H1 (cell line): ENCODE measurements at regions not wholly inside any gene's neighbourhood (a gene's known extent, or its start where the extent isn't known, plus 50 kb on each side); places are given as distances from the start of the nearest gene placed in this dataset.

Experiments
- CTCF ChIA-PET: fragments of 300-600 bp; sonication (Branson Sonifier 250); formaldehyde crosslinking; loops from one replicate; lab custom pipeline; 2021; ENCODE audit not compliant: partially characterized antibody; lab: Charles Lee
- POLR2A ChIA-PET: fragments of 300-600 bp; sonication (Branson Sonifier 250); formaldehyde crosslinking; loops from one replicate; lab custom pipeline; 2021; ENCODE audit warnings: inconsistent platforms; ENCODE audit not compliant: partially characterized antibody; lab: Charles Lee
- DNase-seq, 2 experiments: peaks; one replicate each; pipeline versions ENCODE4 v3.0.0 to v3.0.0-alpha.2; 2010 to 2022; ENCODE audit warnings: low spot score in 2 of 2, low read depth in 1 of 2, mixed read lengths in 1 of 2
- FAIRE-seq: peaks from 2 replicates; lab custom pipeline; 2011; peaks lifted over from hg19 to GRCh38; lab: Jason Lieb, UNC
- H2AFZ ChIP-seq: 2 replicates; pipeline ENCODE4 v1.8.1; 2012; ENCODE audit warnings: low read length, inconsistent platforms
- H2AK5ac ChIP-seq: 2 replicates; pipeline ENCODE4 v1.6.1; 2013; ENCODE audit warnings: low read depth, low read length
- H2BK120ac ChIP-seq: replicated peaks from 2 replicates; pipeline ENCODE3; 2013; ENCODE audit warnings: low read depth, low read length, inconsistent platforms
- H2BK12ac ChIP-seq: 2 replicates; pipeline ENCODE4 v1.6.1; 2013; ENCODE audit warnings: low read depth, low read length
- H2BK15ac ChIP-seq: 2 replicates; pipeline ENCODE4 v1.6.1; 2013; ENCODE audit warnings: low read length
- H2BK20ac ChIP-seq: 2 replicates; pipeline ENCODE4 v1.6.1; 2013; ENCODE audit warnings: low read length
- H2BK5ac ChIP-seq: 2 replicates; pipeline ENCODE4 v1.6.1; 2013; ENCODE audit warnings: low read depth, low read length
- H3K14ac ChIP-seq: 2 replicates; pipeline ENCODE4 v1.6.1; 2013; ENCODE audit warnings: inconsistent platforms; ENCODE audit not compliant: insufficient read length
- H3K18ac ChIP-seq: 2 replicates; pipeline ENCODE4 v1.6.1; 2013; ENCODE audit warnings: low read length; ENCODE audit errors: extremely low read depth
- H3K23ac ChIP-seq: 2 replicates; pipeline ENCODE4 v1.6.1; 2013; ENCODE audit warnings: inconsistent platforms; ENCODE audit not compliant: insufficient read length
- H3K23me2 ChIP-seq: 2 replicates; pipeline ENCODE4 v1.6.1; 2013; ENCODE audit warnings: low read depth, low read length
- H3K27ac ChIP-seq: 2 replicates; pipeline ENCODE4 v1.6.1; 2011; ENCODE audit warnings: low read depth, low read length, inconsistent platforms
- H3K27me3 ChIP-seq, 4 experiments: replicated peaks in 1 of 4; 1 replicate in 1 of 4; 2 replicates in 3 of 4; pipeline versions ENCODE4 v1.6.1 to v1.8.1; 2011 to 2013; ENCODE audit warnings: low read length in 3 of 4, mild to moderate bottlenecking in 3 of 4, inconsistent platforms in 2 of 4, mixed read lengths in 2 of 4, moderate library complexity in 1 of 4; ENCODE audit not compliant: control insufficient read depth in 3 of 4, insufficient read depth in 3 of 4; ENCODE audit errors: extremely low read depth in 1 of 4
- H3K36me3 ChIP-seq, 4 experiments: 2 replicates each; pipeline versions ENCODE4 v1.6.1 to v1.8.1; 2011 to 2013; ENCODE audit warnings: mild to moderate bottlenecking in 4 of 4, low read length in 3 of 4, moderate library complexity in 2 of 4, control low read depth in 1 of 4, inconsistent platforms in 1 of 4; ENCODE audit not compliant: insufficient read depth in 4 of 4, control insufficient read depth in 2 of 4
- H3K4ac ChIP-seq: replicated peaks from 2 replicates; pipeline ENCODE3; 2013; ENCODE audit warnings: low read length, low read depth, mixed read lengths, inconsistent platforms; ENCODE audit not compliant: insufficient read length
- H3K4me1 ChIP-seq, 4 experiments: replicated peaks in 1 of 4; 1 replicate in 1 of 4; 2 replicates in 3 of 4; pipeline versions ENCODE4 v1.6.1 to v1.8.1; 2011 to 2013; ENCODE audit warnings: low read length in 3 of 4, inconsistent platforms in 2 of 4, mixed read lengths in 1 of 4; ENCODE audit not compliant: insufficient read depth in 4 of 4, control insufficient read depth in 3 of 4
- H3K4me2 ChIP-seq, 2 experiments: 2 replicates each; pipeline versions ENCODE4 v1.6.1 to v1.8.1; 2011 to 2013; ENCODE audit warnings: low read depth in 2 of 2, low read length in 2 of 2, control low read depth in 1 of 2, inconsistent platforms in 1 of 2, mild to moderate bottlenecking in 1 of 2; ENCODE audit not compliant: insufficient read depth in 1 of 2
- H3K4me3 ChIP-seq, 4 experiments: fragments of 200-600, 300-600 bp in 1 of 4; sonication (generic), shearing (Covaris generic), sonication (Bioruptor Twin) in 1 of 4; 2 replicates each; pipeline versions ENCODE4 v1.5.1 to v1.8.1; 2011 to 2016; ENCODE audit warnings: low read length in 4 of 4, low read depth in 3 of 4, control low read depth in 2 of 4, inconsistent platforms in 2 of 4, mild to moderate bottlenecking in 2 of 4, mixed read lengths in 1 of 4, moderate library complexity in 1 of 4; ENCODE audit not compliant: insufficient read depth in 2 of 4; ENCODE audit errors: extremely low read depth in 1 of 4
- H3K56ac ChIP-seq: replicated peaks from 2 replicates; pipeline ENCODE3; 2013; ENCODE audit warnings: low read depth, mild to moderate bottlenecking, mixed read lengths, low read length, inconsistent platforms; ENCODE audit not compliant: insufficient read length
- H3K79me1 ChIP-seq: 2 replicates; pipeline ENCODE4 v1.6.1; 2013; ENCODE audit warnings: low read depth, low read length, control low read depth
- H3K79me2 ChIP-seq, 2 experiments: 2 replicates each; pipeline versions ENCODE4 v1.6.1 to v1.8.1; 2012 to 2013; ENCODE audit warnings: low read length in 2 of 2, mild to moderate bottlenecking in 2 of 2, inconsistent platforms in 1 of 2; ENCODE audit not compliant: insufficient read depth in 2 of 2, control insufficient read depth in 1 of 2
- H3K9ac ChIP-seq, 4 experiments: replicated peaks in 1 of 4; 1 replicate in 1 of 4; 2 replicates in 3 of 4; pipeline versions ENCODE4 v1.6.1 to v1.8.1; 2011 to 2013; ENCODE audit warnings: low read depth in 3 of 4, low read length in 3 of 4, control low read depth in 2 of 4, mild to moderate bottlenecking in 2 of 4, moderate library complexity in 2 of 4, inconsistent platforms in 1 of 4; ENCODE audit errors: extremely low read depth in 1 of 4
- H3K9me3 ChIP-seq, 2 experiments: 2 replicates each; pipeline versions ENCODE4 v1.6.1 to v1.8.1; 2012 to 2013; ENCODE audit warnings: mild to moderate bottlenecking in 2 of 2, moderate library complexity in 2 of 2, control low read depth in 1 of 2, inconsistent platforms in 1 of 2, low read depth in 1 of 2, low read length in 1 of 2, mixed read lengths in 1 of 2; ENCODE audit not compliant: insufficient read depth in 2 of 2
- H4K20me1 ChIP-seq, 2 experiments: replicated peaks in 1 of 2; 2 replicates each; pipeline versions ENCODE3 to v1.8.1; 2011 to 2013; ENCODE audit warnings: inconsistent platforms in 2 of 2, low read length in 2 of 2, mild to moderate bottlenecking in 1 of 2; ENCODE audit not compliant: insufficient read depth in 2 of 2, control insufficient read depth in 1 of 2
- H4K5ac ChIP-seq: 2 replicates; pipeline ENCODE4 v1.6.1; 2013; ENCODE audit warnings: low read length, low read depth, mixed read lengths, inconsistent platforms; ENCODE audit not compliant: insufficient read length
- H4K8ac ChIP-seq: 2 replicates; pipeline ENCODE4 v1.8.0; 2013; ENCODE audit warnings: mild to moderate bottlenecking, moderate library complexity, low read length, inconsistent platforms; ENCODE audit not compliant: insufficient read depth; ENCODE audit errors: extremely low read depth
- H4K91ac ChIP-seq: replicated peaks from 2 replicates; pipeline ENCODE3; 2013; ENCODE audit warnings: low read length, mixed read lengths, inconsistent platforms; ENCODE audit not compliant: insufficient read length
- ASH2L ChIP-seq: fragments of 200-600, 300-600 bp; sonication (generic); IDR thresholded peaks from one replicate; pipeline ENCODE4 v1.7.1; 2017; ENCODE audit warnings: low read length
- BCL11A ChIP-seq, 2 experiments: IDR thresholded peaks; one replicate each; pipeline ENCODE4 v1.6.1; 2011; ENCODE audit warnings: low read depth in 2 of 2, low read length in 2 of 2, mild to moderate bottlenecking in 2 of 2
- CEBPB ChIP-seq: IDR thresholded peaks from 2 replicates; pipeline ENCODE4 v1.6.1; 2012; ENCODE audit warnings: low read depth, low read length
- CHD2 ChIP-seq: IDR thresholded peaks from 2 replicates; pipeline ENCODE4 v1.6.1; 2012; ENCODE audit warnings: low read length, improper control_type of control experiment
- CTBP2 ChIP-seq: IDR thresholded peaks from 2 replicates; pipeline ENCODE4 v1.7.0; 2011; ENCODE audit warnings: borderline replicate concordance, mild to moderate bottlenecking, moderate library complexity, mixed read lengths, low read length; ENCODE audit not compliant: insufficient read depth, insufficient read length
- EZH2 ChIP-seq: fragments of 200-600 bp; sonication (generic); IDR thresholded peaks from 2 replicates; pipeline ENCODE4 v1.7.1; 2012; ENCODE audit warnings: low read depth, mild to moderate bottlenecking, moderate library complexity, low read length, inconsistent platforms; ENCODE audit not compliant: severe bottlenecking
- JUN ChIP-seq: IDR thresholded peaks from 2 replicates; pipeline ENCODE4 v1.6.1; 2011; ENCODE audit warnings: low read depth, mild to moderate bottlenecking, improper control_type of control experiment, low read length
- JUND ChIP-seq: IDR thresholded peaks from 2 replicates; pipeline ENCODE4 v1.6.1; 2011; ENCODE audit warnings: mild to moderate bottlenecking, improper control_type of control experiment, low read length
- NANOG ChIP-seq: IDR thresholded peaks from 2 replicates; pipeline ENCODE4 v1.6.1; 2011; ENCODE audit warnings: low read length, low read depth, mild to moderate bottlenecking, inconsistent platforms; ENCODE audit not compliant: insufficient read depth, poor library complexity, severe bottlenecking
- RBBP5 ChIP-seq: IDR thresholded peaks from 2 replicates; pipeline ENCODE4 v1.7.1; 2012; ENCODE audit warnings: low read depth, mild to moderate bottlenecking, inconsistent platforms, low read length, moderate library complexity, borderline replicate concordance
- SIRT6 ChIP-seq: IDR thresholded peaks from one replicate; pipeline ENCODE4 v1.7.1; 2012; ENCODE audit warnings: low read length, inconsistent platforms
- TAF1 ChIP-seq: IDR thresholded peaks from 2 replicates; pipeline ENCODE4 v1.6.1; 2011; ENCODE audit warnings: mild to moderate bottlenecking, low read depth, low read length
- TEAD4 ChIP-seq: IDR thresholded peaks from 2 replicates; pipeline ENCODE4 v1.6.1; 2012; ENCODE audit warnings: low read depth, low read length, inconsistent platforms, mixed read lengths
- USF2 ChIP-seq: IDR thresholded peaks from 2 replicates; pipeline ENCODE4 v1.6.1; 2011; ENCODE audit warnings: low read length, improper control_type of control experiment

GRCh38 chr15:62409466-62409865 is 244.4 kb upstream of the C2CD4B start:
- Histone ChIP-seq H2BK120ac (no peak overlapping the region), H3K27me3 (no peaks in the 10 kb centered on the region), H2BK20ac (no peak overlapping the region), H4K20me1 (peaks cover 0 to 1% of the 10 kb centered on the region in 2 experiments), H3K79me2 (peaks cover 0 to 11% of the 10 kb centered on the region in 2 experiments; a peak in 1 of 4 replicates), H3K4me2 (no peak overlapping the region), H4K91ac (no peak overlapping the region), H3K14ac (no peak overlapping the region), H3K56ac (no peak overlapping the region), H3K23me2 (no peaks in the 10 kb centered on the region; the same call in 1 of the 2 replicates), H3K27ac (no peak overlapping the region), H4K5ac (no peak overlapping the region), H3K4me1 (peaks cover 0 to 3% (median 0%) of the 10 kb centered on the region in 4 experiments; a peak in 1 of 7 replicates), H2BK15ac (no peak overlapping the region), H3K4ac (no peak overlapping the region), H2AK5ac (no peak overlapping the region), H2AFZ (no peak overlapping the region), H3K36me3 (no peaks in the 10 kb centered on the region), H3K9ac (no peak overlapping the region), H3K79me1 (peaks cover 3% of the 10 kb centered on the region), H3K4me3 (no peak overlapping the region), H2BK12ac (no peak overlapping the region), H3K9me3 (no peaks in the 10 kb centered on the region), H2BK5ac (no peak overlapping the region), H3K18ac (no peak overlapping the region), H4K8ac (no peak overlapping the region), H3K23ac (no peak overlapping the region)
- POLR2A ChIA-PET = no interaction called here
- DNase-seq = no peak
- CTCF ChIA-PET = interaction anchor here (0.6 to 1.8 kb wide), 3 partner anchors 11 to 1037 kb away, joined by 3 to 4 read pairs (median 3); no protein-coding TSS in a partner anchor
- no peak for FAIRE-seq
- TF ChIP-seq TEAD4 (no peak), EZH2 (no peak), ASH2L (no peak), RBBP5 (no peak), BCL11A (IDR thresholded peaks at IDR 0.05; ENCODE audit: low read depth in 2 of 2, low read length in 2 of 2) (no peak), JUN (no peak), CEBPB (no peak), USF2 (no peak), SIRT6 (no peak), CHD2 (no peak), JUND (no peak), NANOG (no peak), TAF1 (no peak), CTBP2 (no peak)
